AG09309 (cell line): ENCODE measurements at regions not wholly inside any gene's neighbourhood (a gene's known extent, or its start where the extent isn't known, plus 50 kb on each side); places are given as distances from the start of the nearest gene placed in this dataset.

Source experiments
- DNase-seq: peaks from one replicate; pipeline ENCODE4 v3.0.0-alpha.2; 2010; ENCODE audit warnings: low read depth
- H3K4me3 ChIP-seq: 2 replicates; pipeline ENCODE4 v1.5.1; 2011; ENCODE audit warnings: mild to moderate bottlenecking, low read depth, low read length, moderate library complexity; ENCODE audit not compliant: control insufficient read depth
- CTCF ChIP-seq: IDR thresholded peaks from 2 replicates; pipeline ENCODE4 v1.5.1; 2011; ENCODE audit warnings: mild to moderate bottlenecking, low read depth, low read length, inconsistent platforms; ENCODE audit not compliant: insufficient read depth, control insufficient read depth; ENCODE audit errors: missing control alignments

GRCh38 chr10:128962182-128962581, 504.9 kb upstream of the MGMT start:
- H3K4me3 ChIP-seq = no peak overlapping the region
- no peak for DNase-seq
- TF ChIP-seq CTCF = no peak

GRCh38 chr10:128963211-128964099, 503.6 kb upstream of the MGMT start:
- no peak for DNase-seq
- no peak overlapping the region for H3K4me3 ChIP-seq
- TF ChIP-seq CTCF = no peak

GRCh38 chr10:128964100-128964403, 503.0 kb upstream of the MGMT start:
- DNase-seq = no peak
- TF ChIP-seq CTCF = no peak
- H3K4me3 ChIP-seq = no peak overlapping the region

- H3K4me3 ChIP-seq = no peak overlapping the region
- no peak for DNase-seq
- TF ChIP-seq CTCF = no peak
These were observed 498.9 kb upstream of the MGMT start for GRCh38 chr10:128967980-128968756.

GRCh38 chr10:128969551-128969950, 497.5 kb upstream of the MGMT start:
- TF ChIP-seq CTCF = no peak
- no peak overlapping the region for H3K4me3 ChIP-seq
- DNase-seq = no peak

GRCh38 chr10:128971374-128972035, 495.5 kb upstream of the MGMT start:
- DNase-seq = no peak
- TF ChIP-seq CTCF = no peak
- H3K4me3 ChIP-seq = no peak overlapping the region
